LNCAP (cell line): ENCODE measurements at regions not wholly inside any gene's neighbourhood (a gene's known extent, or its start where the extent isn't known, plus 50 kb on each side); places are given as distances from the start of the nearest gene placed in this dataset.

ENCODE experiments used
- TF ChIP-seq, protein P1 (sequence below): fragments of 450-650 bp; IDR thresholded peaks from 2 replicates; pipeline ENCODE4 v1.5.1; 2017; ENCODE audit warnings: mild to moderate bottlenecking

GRCh38 chr1:147052143-147052542 lies 114.0 kb downstream of the NBPF12 start:
- TF ChIP-seq, protein P1, sequence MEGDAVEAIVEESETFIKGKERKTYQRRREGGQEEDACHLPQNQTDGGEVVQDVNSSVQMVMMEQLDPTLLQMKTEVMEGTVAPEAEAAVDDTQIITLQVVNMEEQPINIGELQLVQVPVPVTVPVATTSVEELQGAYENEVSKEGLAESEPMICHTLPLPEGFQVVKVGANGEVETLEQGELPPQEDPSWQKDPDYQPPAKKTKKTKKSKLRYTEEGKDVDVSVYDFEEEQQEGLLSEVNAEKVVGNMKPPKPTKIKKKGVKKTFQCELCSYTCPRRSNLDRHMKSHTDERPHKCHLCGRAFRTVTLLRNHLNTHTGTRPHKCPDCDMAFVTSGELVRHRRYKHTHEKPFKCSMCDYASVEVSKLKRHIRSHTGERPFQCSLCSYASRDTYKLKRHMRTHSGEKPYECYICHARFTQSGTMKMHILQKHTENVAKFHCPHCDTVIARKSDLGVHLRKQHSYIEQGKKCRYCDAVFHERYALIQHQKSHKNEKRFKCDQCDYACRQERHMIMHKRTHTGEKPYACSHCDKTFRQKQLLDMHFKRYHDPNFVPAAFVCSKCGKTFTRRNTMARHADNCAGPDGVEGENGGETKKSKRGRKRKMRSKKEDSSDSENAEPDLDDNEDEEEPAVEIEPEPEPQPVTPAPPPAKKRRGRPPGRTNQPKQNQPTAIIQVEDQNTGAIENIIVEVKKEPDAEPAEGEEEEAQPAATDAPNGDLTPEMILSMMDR: no peak

- TF ChIP-seq, protein P1: no peak
Measured at GRCh38 chr1:147051136-147051535, 113.0 kb downstream of the NBPF12 start.

DNA sequence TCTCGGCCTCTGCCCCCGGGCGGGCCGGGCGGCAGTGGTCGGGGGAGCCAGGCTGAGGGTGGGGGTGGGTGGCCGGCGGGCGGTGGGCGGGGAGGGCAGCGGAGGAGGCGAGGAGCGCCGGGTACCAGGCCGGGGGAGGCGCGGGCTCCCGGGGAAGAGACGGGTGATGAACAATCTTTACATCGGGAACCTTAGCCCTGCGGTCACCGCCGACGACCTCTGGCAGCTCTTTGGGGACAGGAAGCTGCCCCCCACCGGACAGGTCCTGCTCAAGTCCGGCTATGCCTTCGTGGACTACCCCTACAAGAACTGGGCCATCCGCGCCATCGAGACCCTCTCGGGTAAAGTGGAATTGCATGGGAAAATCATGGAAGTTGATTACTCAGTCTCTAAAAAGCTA lies 112.5 kb downstream of the NBPF12 start:
- TF ChIP-seq, protein P1: no peak

- TF ChIP-seq, protein P1: no peak
Measured at GRCh38 chr1:147046189-147046862, 108.2 kb downstream of the NBPF12 start.
